ENCODE measurements at regions not wholly inside any gene's neighbourhood (a gene's known extent, or its start where the extent isn't known, plus 50 kb on each side); places are given as distances from the start of the nearest gene placed in this dataset.

GRCh38 chr14:41350476-41350875 is 256.2 kb upstream of the LRFN5 start:
- TF ChIP-seq CTCF (IDR thresholded peaks at IDR 0.05) (no peak), POLR2A (IDR thresholded peaks at IDR 0.05) (no peak)
